ENCODE measurements at regions not wholly inside any gene's neighbourhood (a gene's known extent, or its start where the extent isn't known, plus 50 kb on each side); places are given as distances from the start of the nearest gene placed in this dataset.

DNA sequence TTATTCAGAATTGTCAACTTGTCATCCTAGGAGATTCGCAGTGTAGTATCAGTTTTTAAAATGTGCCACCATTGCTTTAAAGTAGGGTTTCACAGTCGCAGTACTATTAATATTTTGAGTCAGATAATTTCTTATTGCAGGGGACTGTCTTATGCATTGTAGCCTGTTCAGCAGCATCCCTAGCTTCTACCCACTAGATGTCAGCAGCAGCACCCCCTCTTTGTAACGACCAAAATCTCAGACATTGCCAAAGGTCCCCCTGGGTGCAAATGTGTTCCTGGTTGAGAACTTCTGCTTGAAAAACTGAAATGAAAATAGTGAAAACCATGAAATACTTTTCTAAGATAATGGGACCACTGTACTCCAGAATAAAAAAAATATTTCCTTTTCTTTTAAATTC is 474.8 kb downstream of the CNTN3 start:
- POLR2A ChIA-PET (ENCODE audit: unreplicated experiment) = no interaction called here

DNA sequence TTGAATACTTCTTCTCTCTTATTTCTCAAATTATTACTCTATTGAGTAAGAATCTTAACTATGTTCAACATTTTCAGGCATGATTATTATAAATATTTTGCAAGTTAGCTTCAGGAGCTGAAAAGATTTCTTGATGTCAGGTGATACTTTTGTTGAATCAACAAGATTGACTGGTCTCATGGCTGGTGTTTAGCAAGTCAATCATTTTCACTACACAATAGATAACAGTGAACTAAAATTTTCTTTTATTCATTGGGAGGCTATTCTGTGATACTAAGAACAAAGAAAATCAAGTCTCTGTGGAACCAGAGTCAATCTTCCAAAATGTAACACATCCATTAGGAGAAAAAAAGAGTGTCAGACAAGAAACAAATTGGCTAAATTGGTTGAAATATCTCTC is 476.7 kb downstream of the CNTN3 start:
- ChIA-PET CTCF (no interaction called here), POLR2A (ENCODE audit: unreplicated experiment) (no interaction called here)
- no peak overlapping the region for H3K4me3 ChIP-seq
- H2AFZ ChIP-seq = no peak overlapping the region
- no peaks in the 10 kb centered on the region for H3F3A ChIP-seq (ENCODE audit: insufficient read depth, low read depth)
- intact Hi-C loops (cut with micrococcal nuclease; ENCODE audit: unreplicated experiment) = no loop called here
- no peak for DNase-seq
- BruUV-seq (replicated peaks) = no TSS peak
- TF ChIP-seq, protein P1, sequence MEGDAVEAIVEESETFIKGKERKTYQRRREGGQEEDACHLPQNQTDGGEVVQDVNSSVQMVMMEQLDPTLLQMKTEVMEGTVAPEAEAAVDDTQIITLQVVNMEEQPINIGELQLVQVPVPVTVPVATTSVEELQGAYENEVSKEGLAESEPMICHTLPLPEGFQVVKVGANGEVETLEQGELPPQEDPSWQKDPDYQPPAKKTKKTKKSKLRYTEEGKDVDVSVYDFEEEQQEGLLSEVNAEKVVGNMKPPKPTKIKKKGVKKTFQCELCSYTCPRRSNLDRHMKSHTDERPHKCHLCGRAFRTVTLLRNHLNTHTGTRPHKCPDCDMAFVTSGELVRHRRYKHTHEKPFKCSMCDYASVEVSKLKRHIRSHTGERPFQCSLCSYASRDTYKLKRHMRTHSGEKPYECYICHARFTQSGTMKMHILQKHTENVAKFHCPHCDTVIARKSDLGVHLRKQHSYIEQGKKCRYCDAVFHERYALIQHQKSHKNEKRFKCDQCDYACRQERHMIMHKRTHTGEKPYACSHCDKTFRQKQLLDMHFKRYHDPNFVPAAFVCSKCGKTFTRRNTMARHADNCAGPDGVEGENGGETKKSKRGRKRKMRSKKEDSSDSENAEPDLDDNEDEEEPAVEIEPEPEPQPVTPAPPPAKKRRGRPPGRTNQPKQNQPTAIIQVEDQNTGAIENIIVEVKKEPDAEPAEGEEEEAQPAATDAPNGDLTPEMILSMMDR (conservative IDR thresholded peaks at IDR 0.05) = no peak
- TF ChIP-seq EZH2 (IDR thresholded peaks at IDR 0.05; ENCODE audit: low read depth) = no peak
- H3K27me3 ChIP-seq (ENCODE audit: insufficient read depth, low read depth) = no peaks in the 10 kb centered on the region
- no peaks in the 10 kb centered on the region for H3K36me3 ChIP-seq (ENCODE audit: low read depth)
- H3K79me2 ChIP-seq (ENCODE audit: low read depth) = no peaks in the 10 kb centered on the region
- H3K4me1 ChIP-seq (replicated peaks; ENCODE audit: insufficient read depth) = no peaks in the 10 kb centered on the region
- H4K20me1 ChIP-seq (ENCODE audit: insufficient read depth) = no peaks in the 10 kb centered on the region
- no peak overlapping the region for H3K4me2 ChIP-seq
- no peaks in the 10 kb centered on the region for H3K9me2 ChIP-seq (ENCODE audit: insufficient read depth)
- no peak overlapping the region for H3K27ac ChIP-seq
- no peaks in the 10 kb centered on the region for H3K9me3 ChIP-seq (ENCODE audit: insufficient read depth, low read depth)

More for the DNA sequence above, 474.8 kb downstream of the CNTN3 start:
- H3K4me3 ChIP-seq = no peak overlapping the region
- intact Hi-C loops (cut with micrococcal nuclease; ENCODE audit: unreplicated experiment) = no loop called here
- no peaks in the 10 kb centered on the region for H3K9me3 ChIP-seq (ENCODE audit: insufficient read depth, low read depth)
- no peak for DNase-seq
- no peaks in the 10 kb centered on the region for H3K79me2 ChIP-seq (ENCODE audit: low read depth)
- no peak overlapping the region for H2AFZ ChIP-seq
- no peak overlapping the region for H3K4me2 ChIP-seq
- H3K4me1 ChIP-seq (replicated peaks; ENCODE audit: insufficient read depth) = no peaks in the 10 kb centered on the region
- H3K9me2 ChIP-seq (ENCODE audit: insufficient read depth) = no peaks in the 10 kb centered on the region
- TF ChIP-seq, protein P1 (conservative IDR thresholded peaks at IDR 0.05) = no peak
- no peak for TF ChIP-seq EZH2 (IDR thresholded peaks at IDR 0.05; ENCODE audit: low read depth)
- no peaks in the 10 kb centered on the region for H3K27me3 ChIP-seq (ENCODE audit: insufficient read depth, low read depth)
- no peak overlapping the region for H3K27ac ChIP-seq
- no peaks in the 10 kb centered on the region for H4K20me1 ChIP-seq (ENCODE audit: insufficient read depth)
- no peaks in the 10 kb centered on the region for H3K36me3 ChIP-seq (ENCODE audit: low read depth)
- BruUV-seq (replicated peaks) = no TSS peak
- H3F3A ChIP-seq (ENCODE audit: insufficient read depth, low read depth) = no peaks in the 10 kb centered on the region
- CTCF ChIA-PET = no interaction called here

DNA sequence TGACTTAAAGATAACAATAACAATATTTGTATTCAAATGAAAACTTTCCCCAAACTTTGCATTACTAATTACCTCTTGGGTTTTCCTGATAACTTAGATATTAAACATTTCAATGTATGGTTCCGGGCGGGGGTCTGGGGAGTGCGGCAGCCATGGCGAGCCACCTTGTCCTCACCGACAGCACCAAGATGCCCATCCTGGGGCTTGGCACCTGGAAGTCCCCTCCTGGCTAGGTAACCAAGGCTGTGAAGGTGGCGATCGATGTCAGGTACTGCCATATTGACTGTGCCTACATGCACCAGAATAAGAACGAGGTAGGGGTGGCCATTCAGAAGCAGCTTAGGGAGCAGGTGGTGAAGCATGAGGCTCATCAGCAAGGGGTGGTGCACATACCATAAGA is 478.7 kb downstream of the CNTN3 start:
- Histone ChIP-seq H3K9me2 (ENCODE audit: insufficient read depth) (no peaks in the 10 kb centered on the region; the same call in 1 of the 2 replicates), H3K4me3 (no peak overlapping the region), H4K20me1 (ENCODE audit: insufficient read depth) (no peaks in the 10 kb centered on the region), H3K9me3 (ENCODE audit: insufficient read depth, low read depth) (no peaks in the 10 kb centered on the region), H3K27me3 (ENCODE audit: insufficient read depth, low read depth) (no peaks in the 10 kb centered on the region), H3K4me2 (no peak overlapping the region), H3K79me2 (ENCODE audit: low read depth) (no peaks in the 10 kb centered on the region), H3K4me1 (replicated peaks; ENCODE audit: insufficient read depth) (no peaks in the 10 kb centered on the region), H3F3A (ENCODE audit: insufficient read depth, low read depth) (no peaks in the 10 kb centered on the region), H2AFZ (no peak overlapping the region), H3K36me3 (ENCODE audit: low read depth) (no peaks in the 10 kb centered on the region), H3K27ac (no peak overlapping the region)
- TF ChIP-seq EZH2 (IDR thresholded peaks at IDR 0.05; ENCODE audit: low read depth) = no peak
- TF ChIP-seq, protein P1 (conservative IDR thresholded peaks at IDR 0.05) = no peak
- no peak for DNase-seq
- intact Hi-C loops (cut with micrococcal nuclease; ENCODE audit: unreplicated experiment) = no loop called here
- no TSS peak for BruUV-seq (replicated peaks)
- ChIA-PET CTCF (no interaction called here), POLR2A (ENCODE audit: unreplicated experiment) (no interaction called here)

Data from PC-9 (cell line).